ENCODE measurements at regions not wholly inside any gene's neighbourhood (a gene's known extent, or its start where the extent isn't known, plus 50 kb on each side); places are given as distances from the start of the nearest gene placed in this dataset.

DNA sequence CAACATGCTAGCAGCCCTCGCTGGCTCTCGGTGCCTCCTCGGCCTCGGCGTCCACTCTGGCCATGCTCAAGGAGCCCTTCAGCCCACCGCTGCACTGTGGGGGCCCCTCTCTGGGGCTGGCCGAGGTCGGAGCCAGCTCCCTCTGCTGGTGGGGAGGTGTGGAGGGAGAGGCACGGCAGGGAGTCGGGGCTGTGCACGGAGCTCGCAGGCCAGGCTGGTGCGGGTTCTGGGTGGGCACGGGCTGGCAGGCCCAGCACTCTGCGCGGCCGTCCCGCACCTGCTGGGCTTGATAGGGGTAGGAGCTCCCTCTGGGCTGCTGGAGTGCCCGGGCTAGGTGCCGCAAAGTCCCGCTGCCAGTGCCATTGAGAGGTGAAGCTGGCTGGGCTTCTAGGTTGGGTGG, 251.0 kb downstream of the SQOR start:
- TF ChIP-seq, protein P1, sequence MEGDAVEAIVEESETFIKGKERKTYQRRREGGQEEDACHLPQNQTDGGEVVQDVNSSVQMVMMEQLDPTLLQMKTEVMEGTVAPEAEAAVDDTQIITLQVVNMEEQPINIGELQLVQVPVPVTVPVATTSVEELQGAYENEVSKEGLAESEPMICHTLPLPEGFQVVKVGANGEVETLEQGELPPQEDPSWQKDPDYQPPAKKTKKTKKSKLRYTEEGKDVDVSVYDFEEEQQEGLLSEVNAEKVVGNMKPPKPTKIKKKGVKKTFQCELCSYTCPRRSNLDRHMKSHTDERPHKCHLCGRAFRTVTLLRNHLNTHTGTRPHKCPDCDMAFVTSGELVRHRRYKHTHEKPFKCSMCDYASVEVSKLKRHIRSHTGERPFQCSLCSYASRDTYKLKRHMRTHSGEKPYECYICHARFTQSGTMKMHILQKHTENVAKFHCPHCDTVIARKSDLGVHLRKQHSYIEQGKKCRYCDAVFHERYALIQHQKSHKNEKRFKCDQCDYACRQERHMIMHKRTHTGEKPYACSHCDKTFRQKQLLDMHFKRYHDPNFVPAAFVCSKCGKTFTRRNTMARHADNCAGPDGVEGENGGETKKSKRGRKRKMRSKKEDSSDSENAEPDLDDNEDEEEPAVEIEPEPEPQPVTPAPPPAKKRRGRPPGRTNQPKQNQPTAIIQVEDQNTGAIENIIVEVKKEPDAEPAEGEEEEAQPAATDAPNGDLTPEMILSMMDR (IDR thresholded peaks at IDR 0.05), result no peak
- TF ChIP-seq POLR2A (IDR thresholded peaks at IDR 0.05), result no peak

Data from body of pancreas (tissue), 4 donors.